ENCODE measurements at regions not wholly inside any gene's neighbourhood (a gene's known extent, or its start where the extent isn't known, plus 50 kb on each side); places are given as distances from the start of the nearest gene placed in this dataset.
"Not testable (repeated sequence)": the region's sequence is repeated elsewhere in the genome, so short reads cannot be mapped to it uniquely, and the experiment has no call there.

DNA sequence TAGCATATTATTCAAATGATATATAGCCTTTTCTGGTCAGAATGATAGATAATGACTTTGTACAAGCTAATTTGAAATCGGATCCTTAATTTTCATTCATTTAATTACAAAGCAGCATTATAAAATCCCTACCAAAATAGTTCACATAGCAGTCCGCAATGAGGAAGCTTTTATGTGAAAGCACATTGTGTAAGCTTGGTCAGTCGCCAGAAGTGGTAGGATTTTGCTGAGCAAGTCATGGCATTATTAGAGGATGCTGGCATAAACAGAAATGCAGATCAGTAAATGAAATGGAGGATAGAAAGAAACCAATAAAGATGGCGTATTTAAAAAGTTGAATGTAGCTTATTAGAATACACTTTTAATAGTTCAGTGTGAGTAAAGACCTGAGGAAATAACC, 93.2 kb upstream of the DIAPH2 start:
- H3K36me3 ChIP-seq: no peaks in the 10 kb centered on the region
- DNase-seq: no peak
- no peaks in the 10 kb centered on the region for H3K27me3 ChIP-seq
- no peak overlapping the region for H3K27ac ChIP-seq
- no peaks in the 10 kb centered on the region for H3K4me1 ChIP-seq
- H3K9me3 ChIP-seq (replicated peaks): no peaks in the 10 kb centered on the region
- no peak overlapping the region for H3K4me3 ChIP-seq

GRCh38 chrX:96597847-96598246, 86.8 kb upstream of the DIAPH2 start:
- H3K9me3 ChIP-seq (replicated peaks); H3K36me3 ChIP-seq; H3K27me3 ChIP-seq; H3K27ac ChIP-seq; DNase-seq; H3K4me3 ChIP-seq; H3K4me1 ChIP-seq: not testable (repeated sequence)

DNA sequence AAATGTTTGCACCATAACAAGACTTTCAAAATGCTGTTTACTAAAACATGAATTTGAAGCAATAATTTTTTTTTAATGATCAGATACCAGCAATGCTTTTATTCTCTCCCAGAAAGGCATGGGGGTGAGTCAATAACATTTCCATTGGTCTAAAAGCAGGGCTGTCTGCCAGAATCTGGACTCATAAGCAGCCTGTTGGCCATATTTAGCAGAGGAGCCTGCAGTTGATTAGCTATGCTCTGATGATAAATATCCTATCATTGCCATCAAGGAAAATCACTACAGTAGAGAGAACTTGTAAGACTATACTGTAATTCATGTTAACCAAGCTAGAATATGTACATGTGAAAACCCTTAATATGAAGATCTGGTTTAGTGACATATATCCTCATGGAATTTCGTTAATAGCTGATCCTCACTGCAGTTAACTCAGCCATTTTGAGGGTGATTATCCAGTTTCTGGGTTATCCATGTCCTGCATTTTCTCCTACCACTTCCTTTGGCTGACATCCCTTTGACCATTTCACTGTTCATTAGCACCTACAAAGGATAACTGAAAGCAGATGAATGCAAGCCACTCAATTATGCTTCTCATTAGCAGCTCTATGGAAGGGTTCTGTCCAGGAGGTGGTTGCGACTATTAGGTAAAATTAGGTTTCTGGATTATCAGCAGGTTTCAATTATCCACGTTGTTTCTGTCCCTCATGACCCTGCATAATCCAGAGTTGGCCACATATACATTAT, 72.9 kb upstream of the DIAPH2 start:
- Histone ChIP-seq H3K36me3 (no peaks in the 10 kb centered on the region), H3K9me3 (replicated peaks) (no peaks in the 10 kb centered on the region), H3K27ac (no peak overlapping the region), H3K27me3 (no peaks in the 10 kb centered on the region), H3K4me3 (no peak overlapping the region), H3K4me1 (no peaks in the 10 kb centered on the region)
- DNase-seq: no peak

DNA sequence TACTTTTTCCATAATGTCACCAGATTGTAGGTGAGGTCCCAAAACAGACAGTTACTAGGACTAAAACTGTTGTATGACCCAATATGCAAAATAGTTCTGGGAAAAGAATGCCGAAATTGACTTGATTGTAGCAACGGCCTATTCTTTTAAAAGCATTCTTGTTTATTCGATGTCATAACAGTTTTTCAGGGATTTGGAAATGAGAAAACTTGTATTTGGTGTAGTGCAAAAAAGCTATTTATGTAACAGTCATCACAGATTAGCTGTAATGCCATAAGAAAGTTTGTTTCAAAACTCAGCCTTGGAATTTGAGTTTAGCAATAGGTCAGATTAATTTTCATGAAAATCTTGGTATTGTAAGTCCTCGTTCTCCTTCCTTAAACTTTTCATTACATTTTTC, 69.2 kb upstream of the DIAPH2 start:
- H3K27ac ChIP-seq: no peak overlapping the region

GRCh38 chrX:96619588-96619987, 65.1 kb upstream of the DIAPH2 start:
- DNase-seq: no peak
- no peaks in the 10 kb centered on the region for H3K9me3 ChIP-seq (replicated peaks)
- H3K4me1 ChIP-seq: no peaks in the 10 kb centered on the region
- H3K36me3 ChIP-seq: no peaks in the 10 kb centered on the region
- H3K4me3 ChIP-seq: no peak overlapping the region
- H3K27ac ChIP-seq: no peak overlapping the region
- H3K27me3 ChIP-seq: no peaks in the 10 kb centered on the region

More for the DNA sequence above, 69.2 kb upstream of the DIAPH2 start:
- Histone ChIP-seq H3K36me3 (no peaks in the 10 kb centered on the region), H3K27me3 (no peaks in the 10 kb centered on the region), H3K4me3 (no peak overlapping the region), H3K4me1 (no peaks in the 10 kb centered on the region), H3K9me3 (replicated peaks) (no peaks in the 10 kb centered on the region)
- DNase-seq: no peak

GRCh38 chrX:96621811-96622210, 62.8 kb upstream of the DIAPH2 start:
- H3K4me3 ChIP-seq: no peak overlapping the region
- DNase-seq: no peak

More at GRCh38 chrX:96621811-96622210, 62.8 kb upstream of the DIAPH2 start:
- Histone ChIP-seq H3K36me3 (no peaks in the 10 kb centered on the region), H3K4me1 (no peaks in the 10 kb centered on the region), H3K9me3 (replicated peaks) (no peaks in the 10 kb centered on the region), H3K27ac (no peak overlapping the region), H3K27me3 (no peaks in the 10 kb centered on the region)
